ENCODE measurements at regions not wholly inside any gene's neighbourhood (a gene's known extent, or its start where the extent isn't known, plus 50 kb on each side); places are given as distances from the start of the nearest gene placed in this dataset.
"Not testable (repeated sequence)": the region's sequence is repeated elsewhere in the genome, so short reads cannot be mapped to it uniquely, and the experiment has no call there.

DNA sequence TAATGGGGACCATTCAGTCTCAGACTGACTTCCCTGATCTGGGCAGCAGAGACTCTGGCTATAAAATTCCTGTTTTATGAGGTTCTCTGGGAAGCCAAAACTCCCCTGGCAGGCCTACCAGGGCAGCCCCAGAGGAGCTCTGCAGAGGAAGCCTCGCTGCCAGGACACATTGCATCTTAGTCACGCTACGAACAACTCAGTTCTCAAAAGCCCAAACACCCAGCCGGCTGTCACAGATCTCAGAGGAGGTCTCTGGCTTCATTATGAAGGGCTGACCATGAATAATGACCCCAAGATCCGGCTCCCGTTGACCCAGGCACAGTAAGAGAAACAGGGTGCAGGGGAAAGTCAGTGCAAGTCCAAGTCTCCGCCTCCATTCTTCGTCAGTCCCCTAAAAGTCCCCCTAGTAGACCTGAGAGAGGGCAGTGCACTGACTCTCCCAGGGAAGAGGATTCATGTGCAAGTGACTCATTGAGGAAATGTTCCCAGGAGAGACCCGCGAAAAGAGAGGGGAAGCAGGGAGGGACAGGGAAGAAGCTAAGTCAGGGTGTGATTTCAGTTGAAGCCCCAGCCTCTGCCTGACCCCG is 212.3 kb downstream of the CYP26B1 start:
- DNase-seq: no peak

DNA sequence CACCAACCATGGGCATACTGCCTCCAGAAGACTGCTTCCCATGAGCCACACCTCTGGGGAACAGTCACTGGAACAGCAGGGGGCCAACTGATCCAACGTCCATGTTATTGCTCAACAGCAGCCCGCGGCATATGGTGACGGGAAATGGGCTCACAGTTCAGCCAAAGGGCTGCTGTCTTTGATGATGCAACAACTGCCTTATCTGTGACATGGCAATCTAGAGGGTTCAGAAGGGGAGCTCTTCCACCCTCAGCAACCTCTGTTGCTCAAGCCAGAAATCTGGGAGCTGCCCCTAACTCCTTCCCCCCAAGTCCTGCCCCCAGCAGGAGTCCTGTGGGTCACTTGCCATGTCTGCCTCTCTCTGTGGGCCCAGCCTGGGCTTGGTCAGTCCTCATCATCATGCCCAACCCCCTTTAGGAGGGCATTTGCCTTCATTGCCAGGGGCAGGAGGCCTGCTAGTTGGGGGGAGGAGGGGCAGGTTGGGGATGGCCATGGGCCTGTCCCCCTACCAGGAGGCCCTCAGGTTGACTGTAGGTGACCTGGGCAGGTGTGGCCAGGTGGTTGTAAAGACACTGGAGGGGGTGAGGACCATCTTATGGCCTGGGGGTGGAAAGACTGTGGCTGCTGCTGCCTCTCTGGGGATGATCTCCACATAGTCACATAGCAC is 212.9 kb downstream of the CYP26B1 start:
- no peak for DNase-seq

DNA sequence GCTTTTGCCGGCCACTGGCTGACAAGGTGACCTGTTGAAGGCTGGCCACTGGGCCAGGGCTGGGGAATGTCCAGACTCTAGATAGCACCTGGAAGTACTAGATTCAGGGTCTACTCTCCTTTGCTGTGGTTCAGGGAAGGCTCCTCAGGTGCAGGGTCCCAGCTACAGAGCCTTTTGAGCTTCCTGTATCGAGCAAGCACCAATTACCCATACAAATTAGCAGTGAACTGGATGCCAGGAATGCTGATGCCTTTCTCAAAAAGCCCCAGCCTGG is 213.4 kb downstream of the CYP26B1 start:
- DNase-seq: no peak

DNA sequence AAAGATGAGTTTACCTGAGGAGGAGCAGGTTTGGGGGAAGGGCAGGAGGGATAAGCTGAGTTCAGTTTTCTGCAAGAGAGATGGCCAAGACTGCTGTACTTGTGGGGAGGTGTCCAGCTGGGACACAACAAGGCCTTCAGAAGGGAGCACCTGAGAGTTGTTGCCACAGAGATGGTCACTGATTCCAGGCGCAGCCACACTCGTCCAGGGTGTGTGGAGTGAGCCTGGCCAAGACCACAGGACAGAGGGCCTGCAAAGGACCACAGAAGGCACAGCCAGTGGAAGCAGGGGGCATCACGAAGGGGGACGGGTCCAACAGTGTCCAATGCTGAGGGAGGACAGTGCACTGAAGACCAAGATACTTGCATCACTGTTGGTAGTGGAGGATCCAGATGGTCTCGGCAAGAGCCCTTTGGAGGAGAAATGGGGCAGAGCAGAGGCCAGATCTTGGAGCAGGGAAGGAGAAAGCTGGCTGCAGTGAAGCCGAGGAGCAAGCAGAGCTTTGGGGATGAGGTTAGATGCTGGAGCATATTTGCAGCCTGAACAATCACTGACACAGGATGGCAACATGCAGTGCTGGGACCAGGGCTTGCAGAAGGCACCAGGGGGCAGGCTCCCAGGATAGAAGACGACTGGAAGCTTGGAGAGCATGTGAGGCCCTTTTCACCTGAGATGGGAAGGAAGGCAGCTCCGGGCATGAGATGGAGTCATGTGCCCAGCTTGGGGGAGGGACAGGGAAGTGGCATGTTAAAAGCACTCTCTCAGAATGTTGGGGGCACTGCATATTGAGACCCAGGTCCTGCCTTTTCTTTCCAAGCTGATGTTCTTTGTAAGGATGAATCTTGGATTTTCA is 214.0 kb downstream of the CYP26B1 start:
- DNase-seq: no peak

DNA sequence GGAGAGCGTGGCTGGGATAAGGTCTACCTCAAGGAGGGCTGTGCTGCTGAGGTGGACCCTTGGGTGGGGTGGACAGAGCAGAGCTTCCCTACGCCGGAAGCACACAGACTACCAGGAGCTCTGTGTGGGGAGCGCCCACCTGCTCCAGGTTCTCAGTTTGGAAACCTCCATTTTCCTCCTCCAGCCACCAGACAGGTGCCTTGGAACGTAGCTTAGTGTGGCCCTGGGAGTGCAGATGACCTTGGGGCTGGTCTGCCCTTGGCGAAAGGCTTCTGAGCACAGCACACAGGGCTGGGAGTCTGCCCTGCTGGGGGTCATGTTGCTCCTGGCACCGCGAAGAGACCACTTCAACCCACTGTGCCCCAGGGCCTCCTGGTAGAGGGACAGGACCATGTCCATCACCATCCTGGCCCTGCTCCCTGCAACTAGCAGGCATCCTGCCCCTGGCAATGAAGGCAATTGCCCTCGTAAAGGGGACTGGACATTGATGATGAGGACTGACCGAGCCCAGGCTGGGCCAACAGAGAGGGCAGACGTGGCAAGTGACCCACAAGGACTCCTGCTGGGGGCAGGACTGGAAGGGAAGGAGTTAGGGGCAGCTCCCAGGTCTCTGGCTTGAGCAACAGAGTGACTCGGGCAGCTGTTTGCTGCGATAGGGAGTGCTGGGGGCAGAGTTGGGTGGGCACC is 214.7 kb downstream of the CYP26B1 start:
- no peak for DNase-seq

DNA sequence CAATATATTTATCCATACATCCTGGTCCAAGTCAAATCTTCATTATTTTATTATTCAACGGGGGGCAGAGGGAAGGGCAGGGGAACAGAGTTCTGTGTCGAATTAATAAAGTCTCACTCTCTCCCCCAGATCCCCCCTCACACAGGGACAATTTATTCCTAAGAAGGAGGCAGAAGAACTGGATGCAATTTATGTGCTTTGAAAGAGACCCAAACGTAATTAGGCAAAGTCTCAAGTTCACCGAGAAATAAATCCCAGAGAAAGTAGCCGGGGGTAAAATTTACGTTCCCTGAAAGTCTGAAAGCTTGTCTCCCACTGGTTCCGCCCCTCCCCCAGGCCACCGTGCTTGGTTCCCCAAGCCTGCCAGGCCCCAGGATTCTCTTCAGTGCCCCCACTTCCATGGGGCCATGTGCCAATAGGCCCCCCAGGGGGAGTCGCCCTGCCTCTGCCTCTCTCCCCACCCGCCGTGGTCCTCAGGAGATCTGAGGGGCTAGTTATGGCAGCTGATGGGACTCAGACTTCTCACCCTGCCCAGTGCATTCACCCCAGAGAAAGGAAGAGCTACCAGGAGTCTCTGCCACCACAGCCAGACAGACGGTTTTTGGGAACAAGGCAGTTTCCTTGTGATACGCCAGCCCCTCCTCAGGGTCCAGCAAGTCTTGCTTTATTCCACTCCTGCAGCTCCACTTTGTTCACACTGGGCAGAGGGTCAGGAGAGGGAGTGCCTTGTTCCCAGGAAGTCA is 215.5 kb downstream of the CYP26B1 start:
- no peak for DNase-seq

DNA sequence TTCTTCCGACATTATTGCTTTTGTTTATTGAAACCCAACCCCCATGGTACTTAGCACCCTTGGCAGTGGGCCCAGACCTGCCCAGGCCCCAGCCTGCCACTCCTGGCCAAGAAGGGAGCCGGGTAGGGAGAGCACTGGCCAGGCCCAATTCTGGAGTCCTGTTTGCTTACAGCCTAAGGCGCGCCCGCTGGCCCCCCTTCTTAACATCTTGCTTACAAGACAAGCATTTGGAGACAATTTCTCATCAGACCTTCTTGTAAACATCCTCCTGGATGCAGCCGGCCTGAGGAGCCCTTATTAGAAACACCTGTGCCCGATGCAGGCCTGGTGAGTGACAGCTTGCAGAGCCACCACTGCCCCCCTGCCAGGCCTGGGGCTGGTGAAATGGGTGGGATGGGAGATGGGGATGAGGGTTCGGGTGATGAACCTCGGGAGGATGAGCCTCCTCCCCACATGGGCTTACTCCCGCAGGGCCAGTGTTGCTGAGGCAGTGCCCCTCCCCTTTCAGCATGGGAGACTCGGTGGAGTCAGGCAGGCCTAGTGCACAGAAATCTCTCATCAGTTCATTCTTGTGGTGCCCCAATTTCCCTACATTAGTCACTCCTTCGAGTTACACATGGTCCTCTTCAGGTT is 217.5 kb downstream of the CYP26B1 start:
- DNase-seq: no peak

DNA sequence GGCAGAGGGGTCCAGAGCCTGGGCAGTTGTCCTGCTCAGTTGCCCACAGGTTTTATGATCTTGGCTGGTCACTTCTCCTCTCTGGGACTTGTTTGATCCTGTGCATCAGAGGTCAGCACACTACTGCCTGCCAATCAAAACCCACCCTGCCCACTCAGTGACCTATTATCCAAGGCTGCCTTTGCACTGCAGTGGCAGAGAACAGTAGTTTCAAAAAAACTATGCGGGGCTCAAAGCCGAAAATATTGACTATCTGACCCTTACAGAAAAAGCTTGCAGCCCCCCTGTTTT is 218.2 kb downstream of the CYP26B1 start:
- no peak for DNase-seq

DNA sequence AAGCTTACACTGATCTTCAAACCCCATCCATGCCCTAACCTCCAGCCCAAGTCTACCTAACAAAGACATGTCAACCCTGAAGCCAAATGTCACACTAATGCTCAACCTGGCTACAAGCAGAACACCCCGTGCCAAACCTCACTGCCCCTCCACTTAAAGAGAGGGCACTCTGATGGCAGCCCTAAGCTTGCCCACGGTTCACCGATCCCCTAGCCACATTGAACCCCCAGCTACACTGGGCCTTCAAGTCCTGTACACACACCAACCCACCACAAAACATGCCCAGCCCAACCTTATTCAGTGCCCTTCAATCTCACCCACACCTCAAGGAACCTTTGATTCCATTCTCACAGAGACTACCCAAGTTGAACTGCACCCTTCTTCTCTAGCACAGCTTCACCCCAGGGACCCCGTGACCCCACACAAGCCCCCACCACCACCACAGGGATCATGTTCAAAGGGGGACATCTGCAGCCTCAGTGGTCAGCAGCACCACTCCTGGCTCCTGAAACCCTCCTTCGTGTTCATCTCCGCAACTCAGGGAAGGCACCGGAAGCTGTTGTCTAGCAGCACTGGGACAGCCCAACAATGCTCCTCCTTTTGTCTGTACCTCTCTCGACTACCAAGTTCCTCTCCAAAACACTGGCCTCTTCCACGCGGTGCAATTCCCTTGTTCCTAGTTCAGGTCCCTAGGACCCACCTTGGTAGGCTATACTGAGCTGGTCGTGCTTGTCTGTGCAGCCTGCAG is 218.8 kb downstream of the CYP26B1 start:
- no peak for DNase-seq

DNA sequence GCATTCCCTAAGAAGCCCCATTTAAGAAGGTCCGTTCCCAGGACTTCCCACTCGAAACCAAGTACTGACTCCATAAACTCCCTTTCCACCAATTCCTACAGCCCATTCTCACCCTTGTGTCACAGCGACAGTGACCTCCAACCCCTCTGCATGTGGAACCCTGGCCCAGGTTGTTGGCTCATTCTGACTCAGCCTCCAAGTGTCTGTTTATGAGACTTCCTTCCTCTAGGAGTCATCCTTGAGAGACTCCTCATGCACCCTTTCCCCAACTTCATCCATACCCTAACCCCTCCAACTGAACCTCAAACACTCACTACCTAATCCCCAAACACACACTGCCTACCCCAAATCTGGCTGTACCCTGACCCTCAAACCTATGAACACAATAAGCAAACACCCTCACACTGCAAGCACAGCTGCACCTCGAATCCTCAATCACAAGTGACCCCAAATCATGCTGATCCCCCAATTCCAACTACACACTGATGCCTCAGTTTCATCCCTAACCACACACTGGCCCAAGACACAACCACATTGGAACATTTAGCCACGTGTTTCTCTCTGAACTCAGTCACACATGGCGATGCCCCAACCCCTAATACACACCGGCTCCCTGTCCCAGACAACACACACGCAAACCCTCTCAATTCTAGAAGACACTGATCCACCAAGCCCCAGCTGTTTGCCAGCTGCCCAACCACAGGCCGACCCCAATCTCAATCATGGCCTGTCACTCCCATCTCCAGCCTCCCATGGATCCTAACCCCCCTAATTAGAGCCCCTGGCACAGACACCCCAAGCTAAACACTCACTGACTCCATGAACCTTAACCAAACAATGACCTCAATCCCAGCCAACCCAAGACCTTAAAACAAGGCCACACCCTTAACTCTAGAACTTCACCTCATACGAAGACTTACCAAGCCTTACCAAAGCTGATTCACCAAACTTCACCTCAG is 219.6 kb downstream of the CYP26B1 start:
- no peak for DNase-seq

DNA sequence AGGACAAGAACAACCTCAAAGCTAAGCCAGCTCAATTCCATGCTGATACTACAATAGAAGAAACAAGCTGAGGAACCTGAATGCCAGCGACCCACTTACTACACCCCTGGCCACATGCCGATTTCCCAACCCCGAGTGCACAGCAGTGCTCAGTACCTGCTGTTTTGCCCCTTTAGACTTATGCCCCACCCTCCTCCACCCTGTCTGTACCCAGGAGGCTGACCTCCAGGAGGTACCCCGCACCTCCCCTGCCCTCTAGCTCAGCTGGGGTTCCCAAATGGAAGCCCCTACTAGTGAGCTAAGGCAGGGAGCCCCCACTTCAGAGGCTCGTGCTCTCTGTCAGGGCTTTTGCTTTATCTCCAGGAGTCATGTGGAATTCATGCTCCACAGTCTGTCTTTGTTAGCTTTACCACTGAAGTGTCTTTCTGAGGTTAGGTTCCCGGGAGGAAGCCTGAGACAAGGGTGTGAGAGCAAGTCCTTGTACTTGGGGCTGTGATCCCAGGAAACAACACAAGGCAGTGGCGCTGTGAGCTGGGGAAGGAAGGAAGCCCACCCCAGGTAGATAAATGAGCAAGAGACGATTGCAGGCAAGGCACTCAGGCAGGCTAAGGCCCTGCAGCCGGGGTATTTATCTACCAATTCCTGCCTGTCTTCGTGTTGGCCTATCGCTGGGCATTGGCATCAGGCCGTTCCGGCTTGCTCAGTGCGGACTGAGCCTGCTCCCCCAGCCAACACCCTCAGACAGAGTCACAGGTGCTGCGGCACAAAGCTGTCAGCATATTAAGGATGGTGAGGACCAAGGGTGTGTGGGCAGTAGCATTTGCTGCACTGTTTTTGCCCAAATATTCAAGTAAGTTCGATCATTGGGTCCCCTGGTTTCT is 220.5 kb downstream of the CYP26B1 start:
- DNase-seq: no peak

DNA sequence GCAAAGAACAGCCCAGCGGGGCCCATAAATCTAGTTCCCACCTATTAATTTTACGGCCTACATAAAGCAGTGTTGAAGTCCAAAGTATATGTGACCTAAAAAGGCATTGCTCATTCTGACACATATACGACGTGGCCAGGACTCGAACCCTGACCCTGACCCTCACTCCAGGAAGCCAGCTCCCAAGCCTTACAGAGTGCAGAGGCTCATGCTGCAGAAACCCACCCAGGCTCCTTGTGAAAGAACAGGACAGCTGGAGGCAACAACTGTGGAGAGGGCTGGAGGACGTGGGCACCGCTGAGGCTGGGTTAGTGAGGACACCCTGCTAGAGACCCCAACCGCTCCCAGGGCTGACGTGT is 221.6 kb downstream of the CYP26B1 start:
- no peak for DNase-seq

DNA sequence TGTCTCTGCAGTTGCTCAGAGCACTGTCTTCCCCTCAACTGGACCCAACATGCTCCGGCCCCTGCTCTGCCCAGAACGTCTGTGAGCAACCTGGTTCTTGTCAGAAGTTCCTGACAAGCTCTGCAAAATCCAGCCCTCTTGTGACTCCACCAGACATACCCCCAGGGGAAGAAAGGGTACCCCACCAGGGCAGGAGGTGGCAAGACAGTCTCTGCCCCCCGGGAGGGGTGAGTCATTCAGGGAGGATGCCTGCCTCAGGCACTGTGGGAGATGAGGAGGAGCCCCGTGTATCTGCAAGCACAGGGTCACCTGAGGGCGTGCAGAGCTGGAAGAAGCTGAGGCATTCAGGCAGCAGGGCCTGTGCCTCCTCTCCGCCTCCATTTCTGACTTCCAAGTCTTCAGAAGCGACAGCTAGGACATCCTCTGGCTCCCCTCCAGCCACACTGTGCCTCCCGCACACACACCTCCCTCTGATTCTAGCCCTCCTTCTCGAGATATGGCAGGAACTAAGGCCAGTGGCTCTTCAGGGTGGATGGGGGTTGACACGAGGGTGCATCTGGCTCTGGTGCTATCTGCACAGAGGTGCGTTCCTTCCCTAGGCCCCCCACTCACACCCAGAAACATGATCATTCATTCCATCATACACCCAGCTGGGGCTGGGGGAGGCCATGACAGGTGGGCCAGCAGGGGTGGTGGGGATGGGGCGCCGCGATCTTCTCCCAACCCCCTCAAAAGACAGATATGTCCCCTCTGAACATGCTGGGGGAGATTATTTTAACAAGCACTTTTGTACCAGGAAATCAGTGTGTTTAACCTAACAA is 222.2 kb downstream of the CYP26B1 start:
- DNase-seq: no peak

DNA sequence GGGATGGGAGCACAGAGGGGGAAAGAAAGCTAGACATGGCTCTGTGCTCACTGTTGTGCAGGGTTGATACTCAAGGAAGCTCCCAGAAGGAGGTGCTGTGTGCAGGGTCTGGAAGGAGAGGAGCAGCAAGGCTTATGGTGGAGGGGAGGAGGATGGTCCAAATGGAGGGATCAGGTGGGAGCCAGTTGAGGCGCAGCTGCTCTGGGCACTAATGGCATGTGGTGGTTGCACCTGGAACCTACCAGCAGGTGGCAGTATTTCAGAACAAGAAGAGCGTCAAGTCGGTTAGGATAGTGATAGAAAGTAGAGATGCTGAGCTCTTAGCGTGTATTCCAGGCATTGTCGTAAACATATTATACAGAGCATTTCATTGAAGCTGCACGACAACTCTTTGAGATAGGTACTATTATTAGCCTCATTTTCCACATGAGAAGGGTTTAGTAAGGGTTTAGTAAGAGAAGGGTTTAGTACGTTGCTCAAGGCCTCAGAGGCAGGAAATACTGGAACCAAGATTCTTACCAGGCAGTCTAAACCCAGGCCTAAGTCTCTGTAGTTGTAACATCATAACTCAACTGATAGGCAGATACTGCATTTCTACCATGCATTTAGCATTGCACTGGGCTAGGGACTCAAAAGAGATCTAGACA is 223.7 kb downstream of the CYP26B1 start:
- peak; percentile 58 for DNase-seq

DNA sequence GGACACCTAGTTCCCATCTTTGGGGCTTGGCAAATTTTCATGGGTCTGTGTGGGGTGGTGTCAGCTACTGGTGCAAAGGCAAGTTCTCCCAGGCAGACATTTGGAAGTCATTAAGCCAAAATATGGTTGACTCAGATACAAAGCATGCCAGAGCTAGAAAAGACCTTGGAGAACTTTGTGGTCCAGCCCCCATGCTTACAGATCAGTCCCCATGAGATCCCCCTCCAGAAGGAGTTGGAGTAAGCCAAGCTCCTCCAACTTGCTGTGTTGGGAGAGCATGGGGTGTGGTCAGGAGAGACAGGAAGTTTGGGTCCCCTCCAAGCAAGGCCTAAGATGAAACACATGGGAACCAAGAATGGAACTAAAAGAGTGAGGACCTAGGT is 224.5 kb downstream of the CYP26B1 start:
- no peak for DNase-seq

DNA sequence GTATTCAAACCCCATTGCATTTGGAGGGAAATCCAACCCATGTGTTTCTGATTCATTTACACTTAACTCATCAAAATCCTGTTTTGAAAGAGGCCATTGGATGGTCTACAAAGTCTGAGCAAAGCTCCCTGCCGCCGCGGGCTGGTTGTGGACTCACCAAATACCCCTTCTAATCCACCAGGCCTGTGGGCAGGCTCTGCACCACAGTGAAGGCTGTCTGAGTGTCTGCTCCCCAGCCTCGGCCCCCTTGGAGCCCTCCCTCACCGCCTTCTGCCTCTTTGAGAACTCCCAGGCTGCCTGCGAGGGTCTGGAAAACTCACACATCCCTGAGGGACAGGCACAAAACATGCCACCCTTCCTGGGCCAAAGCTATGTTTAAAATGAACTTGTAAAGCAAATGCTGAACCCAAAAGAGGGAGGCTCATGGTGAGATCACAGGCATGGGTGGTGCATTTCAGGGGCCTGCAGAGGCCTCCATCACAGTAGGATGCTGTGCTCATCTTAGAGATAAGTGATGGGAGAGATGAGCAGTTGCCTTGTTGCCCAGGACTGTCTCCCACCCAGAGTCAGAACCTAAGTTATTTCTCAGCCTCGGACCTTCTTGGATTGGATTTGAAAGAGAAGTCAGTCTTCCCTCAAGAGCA is 225.0 kb downstream of the CYP26B1 start:
- DNase-seq: no peak

DNA sequence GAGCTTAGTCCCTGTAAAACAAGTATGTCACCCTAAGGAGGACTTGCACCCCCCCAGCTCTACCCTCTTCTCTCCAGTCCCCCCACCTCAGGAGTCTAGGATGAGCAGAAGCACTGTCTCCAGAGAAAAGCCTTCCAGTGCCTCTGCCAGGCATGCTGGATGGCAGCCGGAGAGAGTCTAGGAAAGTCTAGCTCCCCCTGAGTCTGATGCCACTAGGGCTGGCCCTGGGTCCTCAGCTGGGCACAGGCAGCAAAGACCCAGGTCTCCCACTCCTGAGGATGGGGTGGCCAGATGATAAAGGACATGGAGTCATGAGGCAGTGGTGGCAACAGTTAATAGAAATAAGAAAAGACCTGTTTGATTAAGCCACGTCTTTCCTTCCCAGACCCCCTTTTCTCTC is 225.6 kb downstream of the CYP26B1 start:
- DNase-seq: no peak

DNA sequence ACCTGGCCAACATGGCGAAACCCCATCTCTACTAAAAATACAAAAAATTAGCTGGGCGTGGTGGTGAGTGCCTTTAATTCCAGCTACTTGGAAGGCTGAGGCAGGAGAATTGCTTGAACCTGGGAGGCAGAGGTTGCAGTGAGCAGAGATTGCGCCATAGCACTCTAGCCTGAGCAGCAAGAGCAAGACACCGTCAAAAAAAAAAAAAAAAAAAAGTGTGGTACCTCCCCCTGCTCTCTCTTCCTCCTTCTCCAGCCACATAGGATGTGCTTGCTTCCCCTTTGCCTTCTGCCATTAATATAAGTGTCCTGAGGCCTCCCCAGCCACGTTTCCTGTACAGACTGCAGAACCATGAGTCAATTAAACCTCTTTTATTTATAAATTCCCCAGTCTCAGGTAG is 226.8 kb downstream of the CYP26B1 start:
- not testable (repeated sequence) for DNase-seq

Data from NCI-H1694 (cell line).